MG63 (cell line): ENCODE measurements at regions not wholly inside any gene's neighbourhood (a gene's known extent, or its start where the extent isn't known, plus 50 kb on each side); places are given as distances from the start of the nearest gene placed in this dataset.
A peak's percentile ranks its signal among the peaks of the same experiment; 100 is the strongest.
"Not testable (repeated sequence)": the region's sequence is repeated elsewhere in the genome, so short reads cannot be mapped to it uniquely, and the experiment has no call there.

ENCODE experiments used
- DNase-seq: peaks from one replicate; pipeline ENCODE4 v3.0.0-alpha.2; 2020
- H3K27me3 ChIP-seq: fragments of 250-450 bp; sonication (Bioruptor Pico); 2 replicates; pipeline ENCODE4 v1.5.1; 2020; ENCODE audit warnings: mild to moderate bottlenecking, moderate library complexity
- H3K36me3 ChIP-seq: fragments of 250-450 bp; sonication (Bioruptor Pico); 2 replicates; pipeline ENCODE4 v1.5.1; 2020; ENCODE audit warnings: mild to moderate bottlenecking, moderate library complexity
- H3K4me3 ChIP-seq: fragments of 250-450 bp; sonication (Bioruptor Pico); 2 replicates; pipeline ENCODE4 v1.5.1; 2020; ENCODE audit warnings: mild to moderate bottlenecking, moderate library complexity
- H3K9me3 ChIP-seq: fragments of 250-450 bp; sonication (Bioruptor Pico); 2 replicates; pipeline ENCODE4 v1.5.1; 2020; ENCODE audit warnings: mild to moderate bottlenecking, moderate library complexity

GRCh38 chr12:75814851-75815754 is 216.5 kb downstream of the PHLDA1 start:
- no peak overlapping the region for H3K4me3 ChIP-seq
- H3K36me3 ChIP-seq, result no peaks in the 10 kb centered on the region
- peak; percentile 20 for DNase-seq
- no peaks in the 10 kb centered on the region for H3K27me3 ChIP-seq
- no peaks in the 10 kb centered on the region for H3K9me3 ChIP-seq

GRCh38 chr12:75813072-75813471 is 218.5 kb downstream of the PHLDA1 start:
- Histone ChIP-seq H3K9me3 (peaks cover under 1% of the 10 kb centered on the region; the same call in 1 of the 2 replicates), H3K4me3 (no peak overlapping the region), H3K27me3 (no peaks in the 10 kb centered on the region), H3K36me3 (no peaks in the 10 kb centered on the region)
- DNase-seq, result no peak

GRCh38 chr12:75812271-75813018 is 219.1 kb downstream of the PHLDA1 start:
- H3K36me3 ChIP-seq, result no peaks in the 10 kb centered on the region
- H3K4me3 ChIP-seq, result peak overlapping the region; percentile 4; the same call in 1 of the 2 replicates
- H3K9me3 ChIP-seq, result peaks cover 2% of the 10 kb centered on the region; the same call in 1 of the 2 replicates
- DNase-seq, result peak; percentile 20
- no peaks in the 10 kb centered on the region for H3K27me3 ChIP-seq

- H3K27me3 ChIP-seq, result no peaks in the 10 kb centered on the region
These were observed 221.8 kb downstream of the PHLDA1 start for GRCh38 chr12:75809746-75810145.

GRCh38 chr12:75807494-75807893 is 224.1 kb downstream of the PHLDA1 start:
- no peak overlapping the region for H3K4me3 ChIP-seq
- H3K27me3 ChIP-seq, result no peaks in the 10 kb centered on the region
- no peaks in the 10 kb centered on the region for H3K36me3 ChIP-seq
- peaks cover 5% of the 10 kb centered on the region; the same call in 1 of the 2 replicates for H3K9me3 ChIP-seq
- no peak for DNase-seq

More at GRCh38 chr12:75809746-75810145, 221.8 kb downstream of the PHLDA1 start:
- H3K4me3 ChIP-seq, result no peak overlapping the region
- peaks cover 5% of the 10 kb centered on the region; the same call in 1 of the 2 replicates for H3K9me3 ChIP-seq
- DNase-seq, result no peak
- H3K36me3 ChIP-seq, result no peaks in the 10 kb centered on the region

GRCh38 chr12:75805905-75806304 is 225.7 kb downstream of the PHLDA1 start:
- Histone ChIP-seq H3K36me3 (no peaks in the 10 kb centered on the region), H3K9me3 (peaks cover 5% of the 10 kb centered on the region; the same call in 1 of the 2 replicates), H3K4me3 (no peak overlapping the region), H3K27me3 (no peaks in the 10 kb centered on the region)
- DNase-seq, result no peak

GRCh38 chr12:75805320-75805719 is 226.3 kb downstream of the PHLDA1 start:
- Histone ChIP-seq H3K9me3 (peaks cover 5% of the 10 kb centered on the region; the same call in 1 of the 2 replicates), H3K27me3 (no peaks in the 10 kb centered on the region), H3K36me3 (no peaks in the 10 kb centered on the region), H3K4me3 (no peak overlapping the region)
- no peak for DNase-seq

- no peak for DNase-seq
- Histone ChIP-seq H3K9me3 (no peaks in the 10 kb centered on the region), H3K27me3 (no peaks in the 10 kb centered on the region), H3K36me3 (no peaks in the 10 kb centered on the region), H3K4me3 (no peak overlapping the region)
These were observed 233.2 kb downstream of the PHLDA1 start for GRCh38 chr12:75798136-75798926.

GRCh38 chr12:75795125-75795524 is 236.5 kb downstream of the PHLDA1 start:
- Histone ChIP-seq H3K27me3 (no peaks in the 10 kb centered on the region), H3K36me3 (no peaks in the 10 kb centered on the region), H3K9me3 (no peaks in the 10 kb centered on the region), H3K4me3 (no peak overlapping the region)
- no peak for DNase-seq

GRCh38 chr12:75792687-75793086 is 238.9 kb downstream of the PHLDA1 start:
- Histone ChIP-seq H3K36me3 (no peaks in the 10 kb centered on the region), H3K4me3 (no peak overlapping the region), H3K9me3 (no peaks in the 10 kb centered on the region), H3K27me3 (no peaks in the 10 kb centered on the region)
- DNase-seq, result no peak

- DNase-seq, result no peak
- Histone ChIP-seq H3K36me3 (no peaks in the 10 kb centered on the region), H3K4me3 (no peak overlapping the region)
These were observed 241.4 kb downstream of the PHLDA1 start for GRCh38 chr12:75790219-75790618.

GRCh38 chr12:75787146-75787545 is 244.4 kb downstream of the PHLDA1 start:
- H3K4me3 ChIP-seq, H3K9me3 ChIP-seq, H3K36me3 ChIP-seq, DNase-seq, H3K27me3 ChIP-seq: not testable (repeated sequence)

More at GRCh38 chr12:75790219-75790618, 241.4 kb downstream of the PHLDA1 start:
- H3K9me3 ChIP-seq, result no peaks in the 10 kb centered on the region
- no peaks in the 10 kb centered on the region for H3K27me3 ChIP-seq

GRCh38 chr12:75786070-75786469 is 245.5 kb downstream of the PHLDA1 start:
- DNase-seq, result no peak
- no peak overlapping the region for H3K4me3 ChIP-seq
- no peaks in the 10 kb centered on the region; the same call in 1 of the 2 replicates for H3K9me3 ChIP-seq
- no peaks in the 10 kb centered on the region for H3K27me3 ChIP-seq
- H3K36me3 ChIP-seq, result no peaks in the 10 kb centered on the region

- Histone ChIP-seq H3K4me3 (no peak overlapping the region), H3K9me3 (no peaks in the 10 kb centered on the region; the same call in 1 of the 2 replicates), H3K27me3 (no peaks in the 10 kb centered on the region), H3K36me3 (no peaks in the 10 kb centered on the region)
- DNase-seq, result peak; percentile 25
These were observed 247.0 kb downstream of the PHLDA1 start for GRCh38 chr12:75784591-75784990.

- no peaks in the 10 kb centered on the region for H3K27me3 ChIP-seq
- no peaks in the 10 kb centered on the region for H3K36me3 ChIP-seq
- no peak for DNase-seq
- H3K4me3 ChIP-seq, result no peak overlapping the region
- no peaks in the 10 kb centered on the region; the same call in 1 of the 2 replicates for H3K9me3 ChIP-seq
These were observed 248.3 kb downstream of the PHLDA1 start for GRCh38 chr12:75783093-75783877.

- Histone ChIP-seq H3K4me3 (no peak overlapping the region), H3K36me3 (no peaks in the 10 kb centered on the region), H3K27me3 (no peaks in the 10 kb centered on the region), H3K9me3 (no peaks in the 10 kb centered on the region; the same call in 1 of the 2 replicates)
- no peak for DNase-seq
These were observed 249.5 kb downstream of the PHLDA1 start for GRCh38 chr12:75782069-75782581.
